Stomach (tissue), 4 donors: ENCODE measurements at regions not wholly inside any gene's neighbourhood (a gene's known extent, or its start where the extent isn't known, plus 50 kb on each side); places are given as distances from the start of the nearest gene placed in this dataset.

Experiments used
- CTCF ChIP-seq, 7 experiments: fragments of 450-650 bp in 4 of 7; fragments of 200-600 bp in 3 of 7; sonication (generic) in 3 of 7; IDR thresholded peaks; one replicate each; pipeline ENCODE4 v1.5.1; 2016 to 2019; ENCODE audit warnings: antibody characterized with exemption in 7 of 7, control low read depth in 2 of 7, mild to moderate bottlenecking in 1 of 7
- EP300 ChIP-seq: sonication (generic); formaldehyde crosslinking; IDR thresholded peaks from one replicate; pipeline ENCODE4 v1.6.1; 2017; ENCODE audit warnings: antibody characterized with exemption
- POLR2A ChIP-seq, 4 donors: fragments of 450-650 bp; IDR thresholded peaks; one replicate each; pipeline ENCODE4 v1.6.1; 2016; ENCODE audit warnings: antibody characterized with exemption in 4 of 4, control low read depth in 2 of 4, mild to moderate bottlenecking in 1 of 4, moderate library complexity in 1 of 4
- POLR2AphosphoS5 ChIP-seq, 3 donors: sonication (generic); formaldehyde crosslinking; IDR thresholded peaks; one replicate each; pipeline ENCODE4 v1.6.1; 2016; ENCODE audit warnings: antibody characterized with exemption in 3 of 3

GRCh38 chr2:163800951-163801381 is 65.2 kb upstream of the FIGN start:
- TF ChIP-seq CTCF (IDR thresholded peaks at IDR 0.05) (no peak), POLR2A (IDR thresholded peaks at IDR 0.05) (no peak), EP300 (no peak), POLR2AphosphoS5 (IDR thresholded peaks at IDR 0.05) (no peak)
